ENCODE measurements at regions not wholly inside any gene's neighbourhood (a gene's known extent, or its start where the extent isn't known, plus 50 kb on each side); places are given as distances from the start of the nearest gene placed in this dataset.

DNA sequence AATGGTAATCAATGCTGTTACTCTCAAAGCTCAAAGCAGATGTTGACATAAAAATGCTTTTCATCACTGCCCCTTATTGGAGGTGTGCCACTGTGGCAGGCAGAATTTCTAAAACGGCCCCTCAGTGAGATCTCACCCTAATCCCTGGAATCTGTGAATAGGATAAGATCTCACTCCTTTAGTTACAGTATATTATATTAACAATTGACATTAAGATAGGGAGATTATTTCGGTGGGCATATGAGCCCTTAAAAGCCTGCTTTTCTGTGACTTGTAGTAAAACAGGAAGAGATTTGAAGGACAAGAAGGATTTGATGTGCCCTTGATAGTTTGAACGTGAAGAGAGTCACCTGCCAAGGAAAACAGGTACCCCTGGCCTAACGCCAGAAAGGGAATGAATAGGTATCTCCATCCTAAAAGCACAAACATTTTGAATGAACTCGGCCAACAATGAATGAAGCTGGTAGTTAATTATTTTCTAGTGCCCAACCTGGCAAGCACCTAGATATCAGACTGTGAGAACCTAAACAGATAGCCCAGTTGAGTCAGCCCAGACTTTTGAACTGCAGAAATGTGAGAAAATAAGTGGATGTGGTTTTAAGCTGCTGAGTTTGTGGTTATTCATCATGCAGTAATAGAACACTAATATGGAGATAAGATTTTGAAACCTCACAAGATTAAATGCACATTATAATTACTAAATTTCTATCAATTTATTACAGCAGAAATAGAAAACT is 881.6 kb downstream of the PCDH18 start:
- no peak for ATAC-seq (ENCODE audit: low FRiP score in 2 of 2)
- Histone ChIP-seq H3K9me3 (no peaks in the 10 kb centered on the region), H3K36me3 (no peaks in the 10 kb centered on the region), H3K27ac (no peak overlapping the region), H3K4me3 (no peak overlapping the region), H3K27me3 (no peaks in the 10 kb centered on the region), H3K4me1 (no peaks in the 10 kb centered on the region)
- WGBS, 2 donors: 48 to 53% methylated on average over 5 of the region's 5 CpGs
- TF ChIP-seq, protein P1, sequence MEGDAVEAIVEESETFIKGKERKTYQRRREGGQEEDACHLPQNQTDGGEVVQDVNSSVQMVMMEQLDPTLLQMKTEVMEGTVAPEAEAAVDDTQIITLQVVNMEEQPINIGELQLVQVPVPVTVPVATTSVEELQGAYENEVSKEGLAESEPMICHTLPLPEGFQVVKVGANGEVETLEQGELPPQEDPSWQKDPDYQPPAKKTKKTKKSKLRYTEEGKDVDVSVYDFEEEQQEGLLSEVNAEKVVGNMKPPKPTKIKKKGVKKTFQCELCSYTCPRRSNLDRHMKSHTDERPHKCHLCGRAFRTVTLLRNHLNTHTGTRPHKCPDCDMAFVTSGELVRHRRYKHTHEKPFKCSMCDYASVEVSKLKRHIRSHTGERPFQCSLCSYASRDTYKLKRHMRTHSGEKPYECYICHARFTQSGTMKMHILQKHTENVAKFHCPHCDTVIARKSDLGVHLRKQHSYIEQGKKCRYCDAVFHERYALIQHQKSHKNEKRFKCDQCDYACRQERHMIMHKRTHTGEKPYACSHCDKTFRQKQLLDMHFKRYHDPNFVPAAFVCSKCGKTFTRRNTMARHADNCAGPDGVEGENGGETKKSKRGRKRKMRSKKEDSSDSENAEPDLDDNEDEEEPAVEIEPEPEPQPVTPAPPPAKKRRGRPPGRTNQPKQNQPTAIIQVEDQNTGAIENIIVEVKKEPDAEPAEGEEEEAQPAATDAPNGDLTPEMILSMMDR (IDR thresholded peaks at IDR 0.05): no peak
- no peak for TF ChIP-seq POLR2A (IDR thresholded peaks at IDR 0.05)
- TF ChIP-seq POLR2AphosphoS5 (IDR thresholded peaks at IDR 0.05): no peak
- no peak for TF ChIP-seq EP300 (IDR thresholded peaks at IDR 0.05)
- DNase-seq: no peak

DNA sequence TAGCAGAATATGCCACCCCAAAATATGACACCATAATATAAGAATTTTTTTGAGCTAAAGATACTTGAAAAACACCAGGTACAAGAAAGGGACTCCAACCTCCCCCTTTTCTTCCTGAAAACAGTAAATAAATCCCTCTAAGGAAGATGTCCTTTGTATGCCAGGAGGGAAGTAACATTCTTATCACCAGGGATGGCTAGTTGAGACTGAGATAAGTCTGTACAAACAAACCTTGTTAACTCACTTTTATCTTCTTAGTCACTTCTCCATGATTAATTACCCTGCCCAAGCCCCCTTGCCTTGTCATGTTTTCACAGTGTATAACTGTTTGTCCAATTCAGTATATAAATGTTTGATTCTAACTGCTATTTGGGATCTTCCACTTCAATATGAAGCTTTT is 888.0 kb downstream of the PCDH18 start:
- H3K27me3 ChIP-seq: no peaks in the 10 kb centered on the region
- no peaks in the 10 kb centered on the region for H3K36me3 ChIP-seq
- no peak overlapping the region for H3K4me3 ChIP-seq
- no peaks in the 10 kb centered on the region for H3K4me1 ChIP-seq
- ATAC-seq (ENCODE audit: low FRiP score in 2 of 2) (no peak), DNase-seq (no peak)
- H3K27ac ChIP-seq: no peak overlapping the region
- no peaks in the 10 kb centered on the region for H3K9me3 ChIP-seq
- TF ChIP-seq POLR2AphosphoS5 (IDR thresholded peaks at IDR 0.05) (no peak), POLR2A (IDR thresholded peaks at IDR 0.05) (no peak)
- TF ChIP-seq, protein P1 (IDR thresholded peaks at IDR 0.05): no peak

DNA sequence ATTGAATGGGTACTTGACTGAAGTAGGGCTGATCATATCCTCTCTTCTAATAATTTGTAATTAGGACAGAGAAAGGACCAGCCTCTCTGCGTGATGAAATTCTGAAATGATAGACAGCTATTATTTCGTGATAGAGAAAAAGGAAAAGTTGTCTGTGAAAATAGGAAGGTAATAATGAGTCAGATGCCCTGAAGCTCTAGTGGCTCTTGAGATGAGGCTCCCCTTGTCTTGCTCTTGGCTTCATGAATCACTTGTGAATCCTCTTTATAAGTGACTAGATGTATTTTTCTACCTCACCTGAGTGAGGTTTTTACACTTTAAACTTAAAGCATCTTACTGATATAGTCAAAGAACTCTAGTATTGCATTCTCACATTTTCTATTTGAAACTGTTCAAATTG is 888.9 kb downstream of the PCDH18 start:
- 81 to 83% methylated on average over 2 of the region's 2 CpGs for WGBS, 2 donors
- Histone ChIP-seq H3K27ac (no peak overlapping the region), H3K4me1 (no peaks in the 10 kb centered on the region), H3K4me3 (no peak overlapping the region), H3K9me3 (no peaks in the 10 kb centered on the region), H3K36me3 (no peaks in the 10 kb centered on the region), H3K27me3 (no peaks in the 10 kb centered on the region)
- DNase-seq (no peak), ATAC-seq (ENCODE audit: low FRiP score in 2 of 2) (no peak)
- TF ChIP-seq EP300 (IDR thresholded peaks at IDR 0.05): no peak
- TF ChIP-seq POLR2AphosphoS5 (IDR thresholded peaks at IDR 0.05): no peak
- no peak for TF ChIP-seq POLR2A (IDR thresholded peaks at IDR 0.05)
- TF ChIP-seq, protein P1 (IDR thresholded peaks at IDR 0.05): no peak

DNA sequence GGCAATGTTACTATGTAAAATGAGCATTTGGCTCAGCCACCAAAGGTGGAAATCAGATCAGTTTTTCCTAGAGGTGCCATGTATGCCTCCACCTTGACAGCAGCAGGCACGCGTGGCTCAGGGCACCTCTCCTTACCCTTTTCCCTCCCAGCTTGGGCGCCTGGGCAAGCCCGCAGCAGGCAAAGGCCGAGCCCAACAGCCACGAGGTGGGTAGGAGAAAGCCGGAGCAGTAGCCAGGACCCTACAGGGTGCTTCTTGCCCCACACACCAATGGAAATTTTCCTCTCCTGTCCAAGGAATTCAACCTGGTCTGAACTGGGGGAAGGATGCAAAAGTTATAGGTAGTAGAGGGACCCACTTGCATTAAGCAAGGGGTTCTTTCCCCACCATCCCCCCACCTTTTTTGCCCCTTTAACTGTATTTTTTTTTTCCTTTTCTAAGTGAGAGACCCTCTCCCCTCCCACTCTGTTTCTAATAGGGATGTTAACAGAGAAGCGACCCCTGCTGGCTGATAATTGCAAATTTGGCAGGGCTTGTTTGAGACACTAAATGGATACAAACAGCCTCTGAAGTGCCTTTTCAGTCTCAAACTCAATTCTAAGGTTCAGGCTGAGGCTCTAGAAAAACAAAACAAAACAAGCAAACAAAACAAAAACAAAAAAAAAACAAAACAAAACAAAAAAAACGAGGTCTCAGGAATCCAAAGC is 895.1 kb downstream of the PCDH18 start:
- H3K4me3 ChIP-seq: no peak overlapping the region
- no peaks in the 10 kb centered on the region for H3K27me3 ChIP-seq
- ATAC-seq (ENCODE audit: low FRiP score in 2 of 2): no peak
- H3K36me3 ChIP-seq: no peaks in the 10 kb centered on the region
- 81 to 85% methylated on average over 9 of the region's 9 CpGs for WGBS, 2 donors
- no peaks in the 10 kb centered on the region for H3K4me1 ChIP-seq
- TF ChIP-seq EP300 (IDR thresholded peaks at IDR 0.05) (no peak), POLR2AphosphoS5 (IDR thresholded peaks at IDR 0.05) (no peak), POLR2A (IDR thresholded peaks at IDR 0.05) (no peak)
- TF ChIP-seq, protein P1 (IDR thresholded peaks at IDR 0.05): no peak
- no peaks in the 10 kb centered on the region for H3K9me3 ChIP-seq
- DNase-seq: peak in 1 of 2 donors; percentile 30
- no peak overlapping the region for H3K27ac ChIP-seq
